Testis (tissue), 2 donors: ENCODE measurements at regions not wholly inside any gene's neighbourhood (a gene's known extent, or its start where the extent isn't known, plus 50 kb on each side); places are given as distances from the start of the nearest gene placed in this dataset.

Experiments
- DNase-seq: peaks from one replicate; pipeline ENCODE4 v3.0.0-alpha.2; 2019
- H3K27ac ChIP-seq, 2 donors: fragments of 200-600 bp; sonication (generic); one replicate each; pipeline ENCODE4 v1.5.1; 2019
- H3K27me3 ChIP-seq: fragments of 200-600 bp; sonication (generic); one replicate; pipeline ENCODE4 v1.5.1; 2019
- H3K36me3 ChIP-seq: fragments of 200-600 bp; sonication (generic); one replicate; pipeline ENCODE4 v1.5.1; 2017; ENCODE audit warnings: low read depth; ENCODE audit errors: missing control alignments
- H3K4me1 ChIP-seq: fragments of 200-600 bp; sonication (generic); one replicate; pipeline ENCODE4 v1.5.1; 2019
- H3K4me3 ChIP-seq, 2 donors: fragments of 200-600 bp; sonication (generic); one replicate each; pipeline ENCODE4 v1.5.1; 2017 to 2019
- H3K9me3 ChIP-seq: fragments of 200-600 bp; sonication (generic); one replicate; pipeline ENCODE4 v1.5.1; 2017
- CTCF ChIP-seq, 3 experiments: fragments of 450-650 bp in 2 of 3; fragments of 200-600 bp in 1 of 3; sonication (generic) in 1 of 3; IDR thresholded peaks; one replicate each; pipeline ENCODE4 v1.5.1; 2016 to 2019; ENCODE audit warnings: antibody characterized with exemption in 3 of 3, mild to moderate bottlenecking in 2 of 3, moderate library complexity in 1 of 3
- POLR2A ChIP-seq: fragments of 450-650 bp; IDR thresholded peaks from one replicate; pipeline ENCODE4 v1.6.1; 2017; ENCODE audit warnings: antibody characterized with exemption, mild to moderate bottlenecking, moderate library complexity
- WGBS, 2 donors: methylation state at CpG; one replicate each; pipeline ENCODE4 v1.1.5; 2018; 5-methylcytosine and 5-hydroxymethylcytosine counted together
- intact Hi-C: fragments of 100-400 bp; cut with DNase I; formaldehyde crosslinking; loops from one replicate; pipeline ENCODE4 v1.15.1; 2023; ENCODE audit warnings: low total_unique reads

- intact Hi-C loops: no loop called here
- no peak for TF ChIP-seq POLR2A
- TF ChIP-seq CTCF (IDR thresholded peaks at IDR 0.05): no peak
Observed at GRCh38 chr1:86645851-86646250, 58.5 kb upstream of the SH3GLB1 start.

GRCh38 chr1:86646256-86646655 lies 58.1 kb upstream of the SH3GLB1 start:
- DNase-seq: no peak
- Histone ChIP-seq H3K27ac (no peak overlapping the region), H3K9me3 (no peaks in the 10 kb centered on the region), H3K36me3 (no peaks in the 10 kb centered on the region), H3K4me1 (no peaks in the 10 kb centered on the region), H3K4me3 (no peak overlapping the region), H3K27me3 (no peaks in the 10 kb centered on the region)
- TF ChIP-seq CTCF (IDR thresholded peaks at IDR 0.05): no peak
- intact Hi-C loops: no loop called here
- WGBS, 2 donors: 91 to 95% methylated on average over 3 of the region's 3 CpGs

More at GRCh38 chr1:86645851-86646250, 58.5 kb upstream of the SH3GLB1 start:
- no peak for DNase-seq
- no peaks in the 10 kb centered on the region for H3K27me3 ChIP-seq
- H3K4me3 ChIP-seq: no peak overlapping the region
- no peaks in the 10 kb centered on the region for H3K36me3 ChIP-seq
- WGBS, 2 donors: 81 to 93% methylated on average over 3 of the region's 3 CpGs
- no peaks in the 10 kb centered on the region for H3K9me3 ChIP-seq
- no peaks in the 10 kb centered on the region for H3K4me1 ChIP-seq
- no peak overlapping the region for H3K27ac ChIP-seq

- TF ChIP-seq POLR2A (no peak), CTCF (IDR thresholded peaks at IDR 0.05) (no peak)
- no peaks in the 10 kb centered on the region for H3K36me3 ChIP-seq
- 89 to 91% methylated on average over 4 of the region's 4 CpGs for WGBS, 2 donors
- DNase-seq: no peak
- H3K27ac ChIP-seq: no peak overlapping the region
- H3K9me3 ChIP-seq: no peaks in the 10 kb centered on the region
- no peaks in the 10 kb centered on the region for H3K4me1 ChIP-seq
- no peak overlapping the region for H3K4me3 ChIP-seq
- intact Hi-C loops: no loop called here
- H3K27me3 ChIP-seq: no peaks in the 10 kb centered on the region
Observed at GRCh38 chr1:86648255-86648654, 56.1 kb upstream of the SH3GLB1 start.

GRCh38 chr1:86649618-86650017 lies 54.8 kb upstream of the SH3GLB1 start:
- H3K27me3 ChIP-seq: no peaks in the 10 kb centered on the region
- no peak for DNase-seq
- no peak overlapping the region for H3K27ac ChIP-seq
- H3K4me1 ChIP-seq: no peaks in the 10 kb centered on the region
- H3K9me3 ChIP-seq: no peaks in the 10 kb centered on the region
- intact Hi-C loops: no loop called here
- peak overlapping the region in 1 of 2 donors; percentile 8 for H3K4me3 ChIP-seq
- H3K36me3 ChIP-seq: no peaks in the 10 kb centered on the region
- TF ChIP-seq CTCF (IDR thresholded peaks at IDR 0.05): no peak
- no peak for TF ChIP-seq POLR2A
- WGBS, 2 donors: 67 to 70% methylated on average over 14 of the region's 14 CpGs

GRCh38 chr1:86650065-86650464 lies 54.3 kb upstream of the SH3GLB1 start:
- no peaks in the 10 kb centered on the region for H3K4me1 ChIP-seq
- TF ChIP-seq POLR2A (no peak), CTCF (IDR thresholded peaks at IDR 0.05) (no peak)
- no peaks in the 10 kb centered on the region for H3K9me3 ChIP-seq
- no peaks in the 10 kb centered on the region for H3K27me3 ChIP-seq
- WGBS, 2 donors: 36 to 58% methylated on average over 5 of the region's 5 CpGs
- H3K36me3 ChIP-seq: no peaks in the 10 kb centered on the region
- H3K4me3 ChIP-seq: peak overlapping the region in 1 of 2 donors; percentile 8
- intact Hi-C loops: no loop called here
- no peak overlapping the region for H3K27ac ChIP-seq
- no peak for DNase-seq
